Fibroblast of skin of scalp (primary cell): ENCODE measurements at regions not wholly inside any gene's neighbourhood (a gene's known extent, or its start where the extent isn't known, plus 50 kb on each side); places are given as distances from the start of the nearest gene placed in this dataset.

Experiments used
- DNase-seq: peaks from one replicate; pipeline ENCODE4 v3.0.0-alpha.2; 2013

DNA sequence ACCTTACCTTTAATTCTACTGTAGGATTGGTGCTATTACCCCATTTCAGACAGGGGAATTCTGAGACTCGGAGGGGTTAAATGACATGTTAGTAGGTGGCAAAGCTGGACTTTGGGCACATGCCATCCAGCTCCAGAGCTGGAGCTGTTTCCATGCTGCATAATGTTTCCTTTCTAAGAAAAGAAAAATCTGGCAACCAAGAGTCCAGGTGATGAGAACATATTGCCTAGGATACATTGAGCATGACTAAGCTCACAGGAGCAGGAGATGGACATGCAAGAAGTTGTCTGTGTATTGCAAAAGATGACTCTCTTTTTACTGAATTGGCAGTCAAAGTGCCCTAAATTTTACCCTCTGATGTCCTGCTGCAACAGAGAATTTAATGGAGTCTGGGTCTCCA lies 150.8 kb upstream of the SYT13 start:
- DNase-seq = no peak

DNA sequence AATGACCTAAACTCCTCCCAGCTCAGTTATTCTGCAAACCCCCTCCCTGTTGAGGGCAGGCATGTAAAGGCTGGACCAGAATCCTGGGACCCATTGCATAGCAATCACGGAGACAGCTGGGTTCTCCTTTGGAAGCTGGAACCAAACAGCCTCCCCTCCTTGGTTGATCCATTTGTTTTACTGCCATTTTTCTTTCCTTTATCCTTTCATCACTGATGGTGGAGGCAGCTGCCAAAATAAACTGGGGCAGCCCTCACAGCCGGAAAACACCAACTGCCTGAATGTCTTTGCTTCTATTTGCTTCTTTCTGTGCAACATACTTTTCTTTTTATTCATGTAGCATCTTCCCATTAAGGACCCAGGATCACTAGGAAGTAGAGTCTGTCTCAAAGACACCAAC lies 150.0 kb upstream of the SYT13 start:
- DNase-seq = no peak

DNA sequence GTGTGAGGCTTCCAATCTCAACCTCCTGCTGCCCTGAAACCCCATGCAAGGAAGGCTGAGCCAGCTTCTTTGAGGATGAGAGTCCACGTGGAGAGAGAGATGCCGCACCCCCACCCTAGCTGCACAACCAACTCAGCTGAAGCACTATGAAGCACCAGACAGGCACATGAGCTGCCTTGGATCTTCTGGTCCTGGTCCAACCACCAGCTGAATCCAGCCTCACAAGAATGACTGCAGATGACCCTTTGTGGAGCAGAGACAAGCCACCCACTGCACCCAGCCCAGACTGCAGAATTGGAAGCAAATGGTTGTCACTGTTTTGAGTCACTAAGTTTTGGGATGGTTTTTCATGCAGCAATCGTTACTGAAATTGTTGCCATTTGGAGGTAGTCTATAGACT lies 149.6 kb upstream of the SYT13 start:
- DNase-seq = no peak

DNA sequence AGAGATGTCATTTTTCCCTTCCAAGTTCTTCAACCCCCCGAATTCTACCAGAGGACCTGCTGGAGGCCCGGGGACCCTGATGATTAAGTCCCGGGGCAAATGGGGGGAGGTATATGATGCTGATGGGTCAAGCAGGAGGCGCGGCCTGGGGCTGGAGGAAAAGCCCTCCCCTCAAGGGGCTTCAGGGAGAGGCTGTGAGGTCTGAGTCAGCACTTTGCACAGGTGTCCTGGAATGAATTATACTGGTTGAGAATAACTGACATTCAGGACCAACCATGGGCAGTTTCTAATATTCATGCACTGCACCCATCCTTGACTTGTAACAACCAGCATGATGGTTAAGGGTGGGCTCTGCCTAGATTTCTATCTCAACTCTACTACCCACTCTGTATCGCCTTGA lies 146.8 kb upstream of the SYT13 start:
- no peak for DNase-seq

DNA sequence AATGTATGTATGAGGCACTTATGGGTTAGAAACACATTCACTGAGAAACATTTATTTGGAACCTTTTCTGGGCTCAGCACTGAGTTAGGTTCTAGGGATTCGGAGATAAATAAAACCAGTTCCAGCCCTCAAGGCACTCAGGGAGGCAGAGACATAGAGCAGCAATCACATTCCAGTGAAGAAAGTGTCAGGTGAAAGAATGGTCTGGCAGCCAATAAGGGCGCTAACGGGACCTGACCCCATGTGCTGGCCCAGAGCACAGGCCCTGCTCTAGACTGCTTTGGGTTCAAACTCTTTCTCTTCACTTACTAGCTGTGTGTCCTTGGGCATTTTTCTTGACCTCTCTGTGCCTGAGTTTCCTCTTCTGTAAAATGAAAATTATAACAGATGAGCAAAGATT lies 146.0 kb upstream of the SYT13 start:
- DNase-seq = no peak

DNA sequence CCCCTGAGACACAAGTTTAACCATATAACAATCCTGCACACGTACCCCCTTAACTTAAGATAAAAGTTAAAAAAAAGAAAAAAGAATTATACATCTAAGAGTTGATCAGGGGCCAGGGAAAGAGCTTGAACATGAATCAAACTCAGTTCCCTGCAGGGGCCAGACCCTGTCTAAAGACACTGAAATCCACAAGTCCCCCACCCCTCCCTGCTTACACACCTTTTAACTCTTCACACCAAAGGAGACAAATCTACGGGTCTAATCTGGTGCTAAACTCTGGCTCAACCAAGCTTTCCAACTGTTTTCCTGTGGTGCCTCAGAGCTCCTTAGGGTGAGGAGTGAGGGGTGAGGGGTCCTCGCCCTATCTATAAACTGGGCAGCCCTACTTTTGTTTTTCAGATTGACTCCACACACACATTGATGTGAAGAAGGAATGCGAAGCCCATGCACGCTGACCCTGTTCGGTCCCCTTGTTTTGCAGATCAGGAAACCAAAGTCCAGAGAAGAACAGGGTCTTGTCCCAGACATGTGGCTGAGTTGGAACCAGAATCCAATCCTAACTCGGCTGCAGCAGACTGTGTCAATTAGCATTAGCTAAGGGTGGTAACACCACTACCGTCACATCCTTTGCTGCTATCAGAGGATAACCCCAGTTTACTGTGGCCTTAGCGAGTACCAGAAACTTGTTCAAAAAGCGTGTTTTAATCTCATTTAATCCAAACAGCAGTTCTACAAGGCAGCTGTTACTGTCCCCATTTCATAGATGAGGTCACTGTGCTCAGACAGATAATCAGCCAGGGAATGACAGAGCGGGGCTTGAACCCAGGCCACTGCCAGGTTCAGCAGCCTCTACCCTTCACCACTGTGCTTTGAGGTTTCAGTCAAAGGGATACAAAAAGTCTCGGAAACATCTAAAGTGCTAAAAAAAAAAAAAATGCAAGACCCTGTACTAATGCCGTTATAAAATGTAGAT lies 145.2 kb upstream of the SYT13 start:
- no peak for DNase-seq

DNA sequence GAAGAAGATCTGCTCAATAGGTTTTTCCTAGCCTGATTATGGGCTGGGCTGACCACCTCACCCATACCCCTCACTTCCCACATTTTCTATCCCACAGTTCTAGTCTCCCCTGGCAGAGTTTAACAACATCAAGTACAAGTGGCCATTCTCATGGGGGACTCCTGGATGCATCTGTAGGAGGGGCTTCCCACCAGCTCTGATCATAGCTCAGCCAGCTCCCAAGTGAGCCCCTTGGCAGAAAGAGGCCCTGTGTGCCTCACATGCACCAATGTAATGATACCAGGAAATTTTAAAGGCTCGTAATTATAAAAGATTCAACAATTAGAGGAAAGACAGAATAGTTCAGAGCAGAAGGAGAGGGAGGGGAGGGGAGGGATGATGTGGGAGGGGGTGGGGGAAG lies 144.2 kb upstream of the SYT13 start:
- DNase-seq = no peak

DNA sequence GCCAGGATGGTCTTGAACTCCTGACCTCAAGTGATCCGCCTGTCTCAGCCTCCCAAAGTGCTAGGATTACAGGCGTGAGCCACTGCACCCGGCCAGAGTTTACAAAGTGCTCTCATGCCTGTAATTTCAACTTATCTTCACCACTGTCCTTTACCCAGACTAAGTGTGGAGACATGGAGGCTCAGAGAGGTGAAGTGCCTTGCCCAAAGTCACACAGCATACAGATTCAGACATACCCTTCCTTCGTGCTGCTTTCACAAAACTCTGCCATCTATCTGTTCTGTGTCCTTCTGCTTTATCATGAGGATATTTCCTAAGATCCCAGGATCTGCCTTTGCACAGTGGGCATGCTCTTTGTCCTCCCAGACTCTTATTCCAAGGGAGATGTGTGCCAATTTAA lies 143.6 kb upstream of the SYT13 start:
- no peak for DNase-seq

DNA sequence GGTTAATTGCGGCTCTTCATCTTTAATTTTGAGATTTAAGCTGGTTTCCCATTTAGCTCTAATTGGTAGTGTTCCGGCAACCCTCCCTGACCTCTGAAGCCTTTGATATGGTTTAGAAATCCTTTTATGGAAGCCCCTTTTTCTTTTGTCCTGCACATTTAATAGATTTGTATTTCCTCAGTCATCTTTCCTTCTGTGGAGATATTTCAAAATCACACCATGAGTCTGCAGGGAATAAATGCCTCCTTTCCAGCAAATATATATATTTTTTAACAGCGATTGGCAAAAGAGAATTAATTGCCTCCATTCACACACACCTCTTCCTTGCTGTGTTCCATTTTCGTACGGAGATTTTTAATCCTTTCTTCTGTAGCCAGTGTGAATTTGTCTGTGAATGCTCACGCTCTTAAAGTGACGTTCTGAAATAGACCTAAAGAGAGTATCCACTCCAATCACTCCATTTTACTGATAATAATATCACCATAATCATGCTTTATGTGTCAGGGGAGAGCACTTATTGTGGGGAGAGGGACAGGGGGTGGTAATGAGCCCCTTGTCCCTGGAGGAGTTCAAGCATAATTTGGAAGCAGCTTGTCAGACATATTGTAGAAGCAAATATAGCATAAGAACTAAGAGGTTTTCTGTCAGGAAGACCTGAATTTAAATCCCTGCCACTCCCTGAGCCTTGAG lies 142.5 kb upstream of the SYT13 start:
- no peak for DNase-seq

DNA sequence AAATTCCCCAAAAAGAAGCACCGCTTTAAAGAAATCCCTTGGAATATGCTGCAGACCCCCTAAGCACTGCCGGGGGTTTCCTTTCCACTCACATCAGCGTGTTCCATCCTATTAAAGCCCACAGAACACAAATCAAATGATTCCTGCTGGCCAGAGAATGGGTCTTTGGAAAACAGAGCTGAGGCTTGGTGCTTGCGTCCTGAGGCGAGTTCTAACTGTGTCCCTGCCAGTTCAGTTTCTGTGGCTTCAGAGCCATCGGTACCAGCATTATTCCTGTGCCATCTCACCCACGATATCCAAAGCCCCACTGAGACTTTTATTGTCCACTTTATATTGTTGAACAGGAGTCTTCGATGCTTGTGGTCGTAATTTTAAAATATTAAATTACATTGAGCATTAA lies 142.0 kb upstream of the SYT13 start:
- no peak for DNase-seq

DNA sequence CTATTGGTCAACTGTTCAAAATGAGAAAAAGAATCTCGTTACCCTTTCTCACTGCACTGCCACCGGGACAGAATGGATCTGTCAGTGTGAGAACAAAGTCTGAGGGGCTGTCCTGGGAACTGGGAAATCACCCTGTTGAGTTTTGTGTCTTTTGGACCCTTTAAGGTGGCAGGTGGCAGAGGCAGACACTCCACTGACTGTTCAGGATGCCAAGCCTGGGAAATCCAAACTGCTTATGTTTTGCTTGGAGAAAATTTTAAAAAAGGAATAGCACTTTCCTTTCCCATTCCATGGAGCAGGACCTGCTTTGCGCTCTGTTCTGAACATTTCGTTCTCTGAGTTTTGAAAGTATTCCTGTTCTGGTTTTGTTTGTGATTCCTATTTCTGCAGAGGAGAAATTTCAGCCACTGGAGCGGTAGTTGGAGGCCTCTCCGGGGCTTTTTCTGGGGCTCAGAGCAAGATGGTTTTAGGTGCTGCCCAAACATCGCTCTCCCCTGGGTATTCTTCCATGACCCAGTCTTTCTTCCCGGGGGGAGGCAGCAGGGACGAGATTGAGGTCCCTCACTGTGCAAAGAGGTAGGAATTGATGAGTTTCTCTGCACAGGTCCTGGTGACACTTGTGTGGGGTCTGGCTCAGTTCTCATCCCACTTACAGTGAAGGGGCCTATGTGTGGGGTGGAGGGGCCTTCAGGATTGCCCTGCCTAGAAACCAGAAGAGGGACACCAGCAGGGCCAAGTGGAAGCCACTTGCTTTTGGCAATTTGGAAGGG lies 138.5 kb upstream of the SYT13 start:
- DNase-seq = no peak

DNA sequence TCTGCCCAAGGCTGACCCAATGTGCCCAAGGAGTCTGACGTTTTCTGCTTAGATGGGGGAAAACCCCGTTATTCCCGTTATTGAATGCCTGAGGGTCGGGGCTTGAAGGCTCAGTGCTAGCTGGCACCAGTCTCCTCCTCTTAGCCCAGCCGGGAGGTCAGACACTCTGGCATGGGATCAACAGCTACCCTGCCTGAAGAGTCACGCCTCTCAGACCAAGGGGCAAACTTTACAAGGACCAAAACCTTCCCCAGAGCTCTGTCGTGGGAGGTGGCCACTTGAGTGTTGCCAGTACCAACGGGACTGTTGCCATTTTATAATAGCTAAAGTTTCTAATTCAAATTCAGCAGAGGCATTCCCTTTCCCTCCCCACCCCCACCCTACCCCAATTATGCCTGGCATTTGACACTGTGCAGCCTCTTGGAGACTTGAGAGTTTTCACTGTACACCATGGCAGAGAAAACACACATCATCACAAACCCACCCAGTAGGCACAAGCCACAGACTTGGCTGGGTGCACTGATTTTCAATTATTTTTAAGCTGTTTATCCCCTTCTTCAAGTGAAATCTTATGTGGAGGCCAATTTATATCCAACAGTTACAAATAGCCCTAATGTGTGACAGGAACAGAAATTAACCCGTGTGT lies 137.5 kb upstream of the SYT13 start:
- DNase-seq = no peak

DNA sequence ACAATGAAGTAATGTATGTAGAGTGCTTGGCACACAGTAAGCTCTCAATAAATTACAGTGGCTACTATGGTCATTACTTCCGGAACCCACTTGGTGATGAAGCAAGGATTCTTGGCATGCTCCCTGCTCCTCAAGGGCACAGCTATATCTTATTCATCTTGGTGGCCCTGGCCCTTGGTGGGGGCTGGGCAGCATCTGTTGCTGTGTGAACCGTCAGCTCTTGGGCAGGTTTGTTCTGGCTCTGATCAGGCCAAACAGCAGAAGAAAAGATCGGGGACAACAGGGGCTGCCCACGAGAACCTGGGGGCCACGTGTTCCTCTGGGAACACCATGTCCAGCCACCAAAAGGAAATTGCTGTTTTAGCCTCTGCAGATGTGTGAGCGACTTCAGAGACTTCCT lies 136.9 kb upstream of the SYT13 start:
- DNase-seq = no peak

DNA sequence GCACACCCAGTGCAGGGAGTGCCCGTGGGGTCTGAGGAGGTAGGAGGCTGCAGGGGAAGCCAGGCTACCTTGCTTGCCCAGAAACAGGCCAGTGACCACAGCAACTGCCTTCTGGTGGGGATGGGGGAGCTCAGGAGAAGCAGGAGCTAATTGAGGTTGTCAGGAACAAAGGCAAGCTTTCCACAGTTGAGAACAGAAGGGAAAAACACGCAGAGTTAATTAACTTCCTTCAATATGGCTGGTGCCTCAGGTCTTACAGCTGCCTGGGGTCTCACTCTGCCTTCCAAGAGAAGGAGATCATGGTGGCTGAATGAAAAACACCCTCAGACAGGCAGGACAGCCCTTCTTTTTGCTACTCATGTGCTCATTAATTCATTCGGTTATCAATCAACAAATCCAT lies 127.9 kb upstream of the SYT13 start:
- no peak for DNase-seq

DNA sequence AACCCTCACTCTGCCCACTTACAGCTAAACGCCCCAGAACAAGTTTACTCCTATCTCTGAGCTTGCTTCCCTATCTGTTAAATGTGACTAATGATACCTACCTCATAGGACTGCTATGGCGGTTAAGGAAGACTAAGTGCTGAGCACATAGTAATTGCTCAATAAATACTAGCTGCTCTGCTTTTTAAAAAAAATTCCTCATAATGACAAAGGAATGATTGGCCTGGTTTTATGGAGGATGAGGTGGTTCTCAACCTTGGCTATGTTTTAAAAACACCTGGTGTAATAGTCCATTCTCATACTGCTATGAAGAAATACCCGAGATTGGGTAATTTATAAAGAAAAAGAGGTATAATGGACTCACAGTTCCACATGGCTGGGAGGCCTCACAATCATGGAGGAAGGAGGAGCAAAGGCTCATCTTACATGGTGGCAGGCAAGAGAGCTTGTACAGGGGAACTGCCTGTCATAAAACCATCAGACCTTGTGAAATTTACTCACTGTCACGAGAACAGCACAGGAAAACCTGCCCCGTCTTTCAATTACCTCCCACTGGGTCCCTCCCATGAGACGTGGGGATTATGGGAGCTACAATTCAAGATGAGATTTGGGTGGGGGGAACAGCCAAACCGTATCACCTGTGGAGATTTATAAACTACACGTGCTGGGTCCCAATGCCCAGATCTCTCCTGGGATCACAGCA lies 127.2 kb upstream of the SYT13 start:
- no peak for DNase-seq

DNA sequence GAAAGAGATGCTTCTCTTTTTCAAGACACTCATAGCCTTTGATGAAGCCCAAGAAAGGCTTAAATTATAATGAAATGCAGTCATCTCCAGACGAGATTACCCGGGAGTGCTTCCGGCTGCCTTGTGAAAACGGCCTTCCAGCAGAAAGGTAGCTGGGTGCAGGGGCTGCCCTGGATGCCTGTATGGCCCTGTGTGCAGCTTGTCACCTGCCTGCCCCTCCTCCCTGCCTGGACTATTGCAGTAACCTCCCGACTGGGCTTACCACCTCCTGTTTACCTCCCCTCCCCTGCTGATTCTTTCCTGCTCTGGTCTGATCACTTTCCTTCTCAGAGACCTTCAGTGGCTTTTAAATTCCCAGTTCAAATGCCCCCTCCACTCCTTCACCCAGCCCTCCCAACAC lies 126.4 kb upstream of the SYT13 start:
- no peak for DNase-seq

DNA sequence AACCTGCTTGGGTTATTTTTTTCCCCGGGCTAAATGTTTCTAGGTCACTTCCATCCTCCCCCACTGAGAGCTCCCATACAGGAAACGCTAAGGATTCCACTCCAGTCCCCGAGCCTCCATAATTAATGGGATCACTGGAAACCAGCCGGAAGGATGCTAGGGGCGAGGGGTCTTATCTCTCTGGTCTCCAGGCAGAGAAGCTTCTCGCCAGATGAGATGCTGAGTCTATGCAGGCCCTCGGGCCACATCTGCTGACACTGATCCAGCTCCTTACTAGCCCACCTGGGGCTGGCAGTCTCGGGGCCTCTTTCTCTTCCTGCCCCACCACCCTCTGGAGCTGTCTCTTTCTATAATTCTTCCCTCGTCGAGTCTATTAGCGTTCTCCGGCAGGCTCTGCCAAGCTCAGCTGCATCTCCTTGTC lies 125.9 kb upstream of the SYT13 start:
- DNase-seq = peak; percentile 48

DNA sequence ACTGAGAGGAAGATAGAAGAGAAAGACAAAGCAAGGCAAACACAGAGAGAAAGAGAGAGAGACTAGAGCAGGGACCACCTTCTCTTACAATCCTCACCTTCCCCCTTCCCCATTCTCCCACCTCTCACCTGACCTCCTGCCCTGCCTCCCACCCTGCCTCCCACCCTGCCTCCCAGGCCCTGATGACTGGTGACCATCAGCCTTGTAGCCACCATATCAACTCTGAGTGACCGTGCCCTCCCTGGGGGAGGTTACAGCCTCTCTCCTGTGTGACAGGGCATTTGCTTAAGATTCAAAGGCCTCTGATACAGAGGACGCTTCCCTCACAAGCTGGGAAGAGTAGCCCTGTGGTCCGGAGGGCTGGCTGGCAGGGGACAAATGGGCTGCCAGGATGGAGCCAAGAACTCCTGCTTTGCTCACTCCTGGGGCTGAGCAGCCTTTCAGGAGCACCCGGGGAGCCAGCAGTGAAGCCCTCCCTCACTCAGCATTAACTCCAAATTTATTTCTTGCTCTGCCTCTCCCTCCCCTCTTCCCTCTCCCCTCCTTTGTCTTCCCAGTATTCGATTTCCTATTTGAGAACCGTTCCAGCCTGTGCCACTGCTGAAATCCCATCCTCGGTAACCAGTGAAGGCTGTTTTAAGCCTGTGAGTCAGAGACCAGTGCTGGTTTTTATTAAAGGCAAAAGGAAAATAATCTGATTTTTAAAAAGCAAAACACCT lies 125.2 kb upstream of the SYT13 start:
- DNase-seq = peak; percentile 68

DNA sequence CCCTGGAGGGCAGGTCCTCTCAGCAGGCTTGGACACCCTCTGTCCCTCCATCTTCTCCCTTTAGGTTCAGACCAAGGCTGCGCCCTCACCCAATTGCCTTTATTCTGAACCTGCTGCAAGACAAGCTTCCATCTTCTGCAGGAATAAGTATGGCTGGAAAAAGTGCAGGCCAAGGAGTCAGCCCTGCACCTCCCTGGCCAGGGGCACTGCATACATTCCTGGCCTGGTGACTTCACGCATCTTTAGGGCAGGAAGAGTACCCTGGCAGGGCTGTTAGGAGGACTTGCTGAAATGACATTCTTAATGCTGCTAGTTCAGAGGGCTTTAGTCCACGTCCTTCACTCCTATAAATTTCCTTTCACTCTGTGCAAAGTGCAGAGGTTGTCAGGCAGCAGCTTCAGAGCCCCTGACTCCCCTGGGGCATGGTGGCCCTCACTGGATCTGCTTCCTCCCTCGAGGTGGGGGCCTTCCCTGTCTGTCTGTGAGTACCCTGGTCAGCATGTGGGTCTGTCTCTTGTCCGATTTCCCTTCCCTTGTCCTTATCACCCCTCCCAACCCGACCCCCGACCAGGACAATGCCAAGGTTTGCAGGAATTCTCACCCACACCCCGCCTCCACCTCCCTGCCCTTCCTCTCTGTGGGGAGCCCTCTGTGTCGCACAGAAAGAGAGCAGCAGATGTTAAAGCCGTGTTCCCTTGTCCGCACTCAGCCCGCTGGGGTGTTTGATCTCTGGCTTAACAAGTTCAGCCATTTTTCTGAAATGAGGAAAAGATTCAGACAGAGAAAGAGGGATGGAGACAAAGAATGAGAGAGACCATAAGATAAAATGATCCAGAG lies 124.5 kb upstream of the SYT13 start:
- DNase-seq = no peak

DNA sequence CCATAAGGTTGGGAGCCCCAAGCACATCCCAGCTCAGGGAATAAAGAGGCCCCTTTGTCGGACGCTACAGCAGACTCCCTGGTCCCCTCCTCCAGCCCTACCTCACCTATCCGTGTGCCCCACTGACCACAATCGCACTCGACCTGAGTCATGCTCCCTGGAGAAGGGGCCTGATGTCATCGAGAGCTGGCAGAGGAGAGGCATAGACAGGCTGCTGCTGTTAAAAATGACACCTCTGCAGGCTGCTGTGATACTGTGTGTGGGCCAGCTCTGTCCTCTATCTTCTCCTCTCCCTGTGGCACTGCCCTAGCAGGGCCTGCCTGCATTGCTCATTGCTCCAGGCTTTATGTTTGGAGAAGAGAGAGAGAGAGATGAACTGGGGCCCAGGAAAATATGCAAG lies 123.4 kb upstream of the SYT13 start:
- DNase-seq = no peak

DNA sequence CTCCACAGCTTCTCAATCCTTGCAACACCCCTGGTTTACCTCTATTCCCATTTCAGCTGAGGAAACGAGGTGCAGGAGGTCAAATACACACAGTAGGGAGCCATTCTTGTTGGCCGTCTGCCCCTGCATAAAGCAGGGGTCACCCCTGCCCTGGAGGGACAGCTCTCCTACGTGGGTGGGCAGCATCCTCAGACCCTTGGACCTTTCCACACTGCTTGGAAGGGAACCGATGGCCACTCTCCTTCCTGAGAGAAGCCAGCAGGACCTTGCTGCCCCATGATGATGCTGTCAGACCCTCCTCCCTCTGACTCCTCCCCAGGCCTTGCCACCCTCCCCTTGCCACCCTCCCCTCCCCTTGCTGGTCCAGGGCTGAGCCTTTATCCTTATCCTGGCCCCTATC lies 121.1 kb upstream of the SYT13 start:
- DNase-seq = no peak
